HL-60 (cell line): ENCODE measurements at regions not wholly inside any gene's neighbourhood (a gene's known extent, or its start where the extent isn't known, plus 50 kb on each side); places are given as distances from the start of the nearest gene placed in this dataset.

ENCODE experiments used
- DNase-seq, 2 experiments: peaks; one replicate each; pipeline ENCODE4 v3.0.0-alpha.2; 2010 to 2020; ENCODE audit warnings: low read depth in 1 of 2, low spot score in 1 of 2
- H3K27ac ChIP-seq: fragments of 250-450 bp; sonication (Bioruptor Pico); replicated peaks from 2 replicates; pipeline ENCODE4 v1.5.1; 2020; ENCODE audit warnings: mild to moderate bottlenecking, moderate library complexity
- H3K27me3 ChIP-seq: fragments of 250-450 bp; sonication (Bioruptor Pico); 2 replicates; pipeline ENCODE4 v1.5.1; 2021; ENCODE audit warnings: mild to moderate bottlenecking, moderate library complexity; ENCODE audit not compliant: insufficient read depth, poor library complexity, severe bottlenecking
- H3K4me3 ChIP-seq: replicated peaks from 2 replicates; pipeline ENCODE4 v1.5.1; 2011; ENCODE audit warnings: mild to moderate bottlenecking, control low read depth, low read length; ENCODE audit not compliant: insufficient read depth
- GABPA ChIP-seq: IDR thresholded peaks from 2 replicates; pipeline ENCODE4 v1.6.1; 2012; ENCODE audit warnings: low read depth
- POLR2AphosphoS5 ChIP-seq: IDR thresholded peaks from 2 replicates; pipeline ENCODE4 v1.6.1; 2012; ENCODE audit warnings: low read depth
- SPI1 ChIP-seq: IDR thresholded peaks from 2 replicates; pipeline ENCODE4 v1.6.1; 2012; ENCODE audit warnings: low read depth, mild to moderate bottlenecking, borderline replicate concordance
- TF ChIP-seq, protein P1 (sequence below): IDR thresholded peaks from 2 replicates; pipeline ENCODE4 v1.6.1; 2012; ENCODE audit warnings: low read depth; ENCODE audit not compliant: insufficient replicate concordance
- TF ChIP-seq, protein P2 (sequence below): IDR thresholded peaks from one replicate; pipeline ENCODE4 v1.5.1; 2011; ENCODE audit warnings: low read length, control low read depth, inconsistent platforms; ENCODE audit not compliant: insufficient read depth

DNA sequence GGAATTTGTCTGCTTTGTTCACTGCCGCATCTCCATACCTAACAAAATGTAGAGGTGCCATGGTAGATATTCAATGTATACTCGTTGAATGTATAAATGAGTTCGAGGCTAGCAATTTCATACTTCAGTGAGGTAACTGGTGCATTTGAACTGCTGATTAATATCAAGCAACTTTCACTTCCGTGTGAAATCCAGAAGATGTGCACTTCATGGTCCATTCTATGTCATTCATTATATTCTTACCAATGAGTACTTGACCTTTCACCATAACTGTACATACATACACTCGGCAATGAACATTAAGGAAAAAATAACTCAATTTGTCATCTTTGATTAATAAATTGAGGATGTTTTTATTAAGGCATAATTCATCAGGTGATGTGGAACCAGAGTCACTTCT is 598.5 kb downstream of the ZNF385D start:
- no peak for TF ChIP-seq SPI1
- TF ChIP-seq, protein P1, sequence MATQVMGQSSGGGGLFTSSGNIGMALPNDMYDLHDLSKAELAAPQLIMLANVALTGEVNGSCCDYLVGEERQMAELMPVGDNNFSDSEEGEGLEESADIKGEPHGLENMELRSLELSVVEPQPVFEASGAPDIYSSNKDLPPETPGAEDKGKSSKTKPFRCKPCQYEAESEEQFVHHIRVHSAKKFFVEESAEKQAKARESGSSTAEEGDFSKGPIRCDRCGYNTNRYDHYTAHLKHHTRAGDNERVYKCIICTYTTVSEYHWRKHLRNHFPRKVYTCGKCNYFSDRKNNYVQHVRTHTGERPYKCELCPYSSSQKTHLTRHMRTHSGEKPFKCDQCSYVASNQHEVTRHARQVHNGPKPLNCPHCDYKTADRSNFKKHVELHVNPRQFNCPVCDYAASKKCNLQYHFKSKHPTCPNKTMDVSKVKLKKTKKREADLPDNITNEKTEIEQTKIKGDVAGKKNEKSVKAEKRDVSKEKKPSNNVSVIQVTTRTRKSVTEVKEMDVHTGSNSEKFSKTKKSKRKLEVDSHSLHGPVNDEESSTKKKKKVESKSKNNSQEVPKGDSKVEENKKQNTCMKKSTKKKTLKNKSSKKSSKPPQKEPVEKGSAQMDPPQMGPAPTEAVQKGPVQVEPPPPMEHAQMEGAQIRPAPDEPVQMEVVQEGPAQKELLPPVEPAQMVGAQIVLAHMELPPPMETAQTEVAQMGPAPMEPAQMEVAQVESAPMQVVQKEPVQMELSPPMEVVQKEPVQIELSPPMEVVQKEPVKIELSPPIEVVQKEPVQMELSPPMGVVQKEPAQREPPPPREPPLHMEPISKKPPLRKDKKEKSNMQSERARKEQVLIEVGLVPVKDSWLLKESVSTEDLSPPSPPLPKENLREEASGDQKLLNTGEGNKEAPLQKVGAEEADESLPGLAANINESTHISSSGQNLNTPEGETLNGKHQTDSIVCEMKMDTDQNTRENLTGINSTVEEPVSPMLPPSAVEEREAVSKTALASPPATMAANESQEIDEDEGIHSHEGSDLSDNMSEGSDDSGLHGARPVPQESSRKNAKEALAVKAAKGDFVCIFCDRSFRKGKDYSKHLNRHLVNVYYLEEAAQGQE, result no peak
- TF ChIP-seq POLR2AphosphoS5, result no peak
- TF ChIP-seq, protein P2, sequence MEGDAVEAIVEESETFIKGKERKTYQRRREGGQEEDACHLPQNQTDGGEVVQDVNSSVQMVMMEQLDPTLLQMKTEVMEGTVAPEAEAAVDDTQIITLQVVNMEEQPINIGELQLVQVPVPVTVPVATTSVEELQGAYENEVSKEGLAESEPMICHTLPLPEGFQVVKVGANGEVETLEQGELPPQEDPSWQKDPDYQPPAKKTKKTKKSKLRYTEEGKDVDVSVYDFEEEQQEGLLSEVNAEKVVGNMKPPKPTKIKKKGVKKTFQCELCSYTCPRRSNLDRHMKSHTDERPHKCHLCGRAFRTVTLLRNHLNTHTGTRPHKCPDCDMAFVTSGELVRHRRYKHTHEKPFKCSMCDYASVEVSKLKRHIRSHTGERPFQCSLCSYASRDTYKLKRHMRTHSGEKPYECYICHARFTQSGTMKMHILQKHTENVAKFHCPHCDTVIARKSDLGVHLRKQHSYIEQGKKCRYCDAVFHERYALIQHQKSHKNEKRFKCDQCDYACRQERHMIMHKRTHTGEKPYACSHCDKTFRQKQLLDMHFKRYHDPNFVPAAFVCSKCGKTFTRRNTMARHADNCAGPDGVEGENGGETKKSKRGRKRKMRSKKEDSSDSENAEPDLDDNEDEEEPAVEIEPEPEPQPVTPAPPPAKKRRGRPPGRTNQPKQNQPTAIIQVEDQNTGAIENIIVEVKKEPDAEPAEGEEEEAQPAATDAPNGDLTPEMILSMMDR, result no peak
- no peak for TF ChIP-seq GABPA
- Histone ChIP-seq H3K27ac (no peak overlapping the region), H3K27me3 (no peaks in the 10 kb centered on the region), H3K4me3 (no peak overlapping the region)
- no peak for DNase-seq

DNA sequence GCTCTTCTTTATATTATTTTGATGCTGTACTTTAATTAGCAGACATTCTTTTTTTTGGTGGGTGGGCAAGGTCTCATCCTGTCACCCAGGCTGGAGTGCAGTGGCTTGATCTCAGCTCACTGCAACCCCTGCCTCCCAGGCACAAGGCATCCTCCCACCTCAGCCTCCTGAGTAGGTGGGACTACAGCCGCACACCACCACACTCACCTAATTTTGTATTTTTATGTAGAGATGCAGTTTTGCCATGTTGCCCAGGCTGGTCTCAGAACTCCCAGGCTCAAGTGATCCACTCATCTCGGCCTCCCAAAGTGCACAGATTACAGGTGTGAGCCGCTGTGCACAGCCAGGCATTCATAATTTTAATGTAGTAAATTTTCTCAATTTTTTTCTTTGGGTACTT is 608.1 kb downstream of the ZNF385D start:
- no peak for DNase-seq
- H3K4me3 ChIP-seq, result no peak overlapping the region
- no peak overlapping the region for H3K27ac ChIP-seq
- H3K27me3 ChIP-seq, result no peaks in the 10 kb centered on the region
- TF ChIP-seq SPI1, result no peak
- TF ChIP-seq, protein P2, result no peak
- no peak for TF ChIP-seq POLR2AphosphoS5
- TF ChIP-seq, protein P1, result no peak

DNA sequence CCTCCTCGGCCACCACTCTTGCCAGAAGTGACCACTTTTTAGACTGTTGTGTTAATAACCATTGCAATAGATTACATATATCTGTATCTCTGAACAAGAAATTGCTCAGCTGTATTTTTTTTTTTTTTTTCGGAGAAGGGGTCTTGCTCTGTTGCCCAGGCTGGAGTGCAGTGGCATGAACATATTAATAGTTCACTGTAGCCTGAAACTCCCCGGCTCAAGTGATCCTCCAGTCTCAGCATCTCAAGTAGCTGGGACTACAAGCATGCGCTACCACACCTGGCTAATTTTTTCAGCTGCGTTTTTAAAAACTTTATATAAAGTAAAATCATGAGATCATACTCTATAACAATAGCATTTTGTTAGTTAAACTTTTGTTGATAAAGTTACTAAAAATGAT is 609.0 kb downstream of the ZNF385D start:
- no peak overlapping the region for H3K27ac ChIP-seq
- DNase-seq, result no peak
- no peak overlapping the region for H3K4me3 ChIP-seq
- TF ChIP-seq, protein P1, result no peak
- TF ChIP-seq SPI1 (no peak), GABPA (no peak), POLR2AphosphoS5 (no peak)
- TF ChIP-seq, protein P2, result no peak
- no peaks in the 10 kb centered on the region for H3K27me3 ChIP-seq
